MCF 10A (cell line): ENCODE measurements at regions not wholly inside any gene's neighbourhood (a gene's known extent, or its start where the extent isn't known, plus 50 kb on each side); places are given as distances from the start of the nearest gene placed in this dataset.
A peak's percentile ranks its signal among the peaks of the same experiment; 100 is the strongest.

Experiments used
- BruUV-seq: library from RNA; stranded (reverse); fragments of 400-500 nt; replicated peaks from 2 replicates; lab custom pipeline; 2021; lab: Mats Ljungman, UMichigan
- CTCF ChIA-PET: fragments of 300-600 bp; sonication (Branson Sonifier 250); formaldehyde crosslinking; extraction: SDS; loops from one replicate; lab custom pipeline; 2021; ENCODE audit warnings: antibody characterized with exemption, inconsistent platforms; lab: Yijun Ruan, JAX
- POLR2A ChIA-PET: fragments of 300-600, 350-650 bp; sonication (Branson Sonifier 250); formaldehyde crosslinking; extraction: SDS; loops from one replicate; lab custom pipeline; 2020; ENCODE audit warnings: antibody characterized with exemption, inconsistent platforms; lab: Yijun Ruan, JAX
- DNase-seq: peaks from one replicate; pipeline ENCODE4 v3.0.0-alpha.2; 2018; ENCODE audit not compliant: unreplicated experiment
- H3K27ac Mint-ChIP-seq: one replicate; pipeline ENCODE4 v1.8.0; 2022; ENCODE audit warnings: mild to moderate bottlenecking, low read depth, mixed read lengths; ENCODE audit not compliant: unreplicated experiment
- H3K27me3 Mint-ChIP-seq: one replicate; pipeline ENCODE4 v1.8.0; 2022; ENCODE audit warnings: mixed read lengths; ENCODE audit not compliant: insufficient read depth, unreplicated experiment
- H3K36me3 Mint-ChIP-seq: one replicate; pipeline ENCODE4 v1.8.0; 2022; ENCODE audit warnings: mild to moderate bottlenecking, moderate library complexity, mixed read lengths; ENCODE audit not compliant: insufficient read depth, unreplicated experiment
- H3K4me1 Mint-ChIP-seq: one replicate; pipeline ENCODE4 v1.8.0; 2022; ENCODE audit warnings: mixed read lengths; ENCODE audit not compliant: insufficient read depth, unreplicated experiment
- H3K4me3 Mint-ChIP-seq: one replicate; pipeline ENCODE4 v1.8.0; 2022; ENCODE audit warnings: mild to moderate bottlenecking, moderate library complexity, mixed read lengths; ENCODE audit not compliant: unreplicated experiment
- H3K9me3 Mint-ChIP-seq: one replicate; pipeline ENCODE4 v1.8.0; 2022; ENCODE audit warnings: mixed read lengths; ENCODE audit not compliant: unreplicated experiment
- intact Hi-C: fragments of 100-400 bp; cut with micrococcal nuclease; formaldehyde crosslinking; loops from 2 replicates; pipeline ENCODE4 v1.14.1; 2022
- TF ChIP-seq, protein P1 (sequence below): fragments of 200-600 bp; IDR thresholded peaks from one replicate; pipeline ENCODE4 v1.8.0; 2022; ENCODE audit warnings: antibody characterized with exemption, mild to moderate bottlenecking; ENCODE audit not compliant: unreplicated experiment

DNA sequence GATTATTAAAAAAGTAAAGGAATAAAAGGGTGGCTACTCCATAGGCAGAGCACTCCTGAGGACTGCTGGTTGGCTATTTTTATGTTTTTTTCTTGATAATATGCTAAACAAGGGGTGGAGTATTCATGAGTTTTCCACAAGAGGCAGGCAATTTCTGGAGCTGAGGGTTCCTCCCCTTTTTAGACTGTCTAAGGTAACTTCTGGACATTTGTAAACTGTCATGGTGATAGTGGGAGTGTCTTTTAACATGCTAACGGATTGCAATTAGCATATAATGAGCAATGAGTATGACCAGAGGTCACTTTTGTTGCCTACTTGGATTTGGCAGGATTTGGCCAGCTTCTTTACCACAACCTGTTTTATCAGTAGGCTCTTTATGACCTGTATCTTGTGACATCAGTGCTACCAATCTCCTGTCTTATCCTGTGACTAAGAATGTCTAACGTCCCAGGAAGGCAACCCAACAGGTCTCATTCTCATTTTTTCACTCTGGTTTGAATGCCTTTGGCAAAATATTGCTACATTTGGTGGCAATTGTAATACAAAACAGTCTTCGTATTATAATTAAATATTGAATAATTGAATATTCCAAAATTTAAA is 587.8 kb upstream of the POM121L12 start:
- peaks cover 5% of the 10 kb centered on the region for H3K4me1 Mint-ChIP-seq
- H3K36me3 Mint-ChIP-seq, result no peaks in the 10 kb centered on the region
- TF ChIP-seq, protein P1, sequence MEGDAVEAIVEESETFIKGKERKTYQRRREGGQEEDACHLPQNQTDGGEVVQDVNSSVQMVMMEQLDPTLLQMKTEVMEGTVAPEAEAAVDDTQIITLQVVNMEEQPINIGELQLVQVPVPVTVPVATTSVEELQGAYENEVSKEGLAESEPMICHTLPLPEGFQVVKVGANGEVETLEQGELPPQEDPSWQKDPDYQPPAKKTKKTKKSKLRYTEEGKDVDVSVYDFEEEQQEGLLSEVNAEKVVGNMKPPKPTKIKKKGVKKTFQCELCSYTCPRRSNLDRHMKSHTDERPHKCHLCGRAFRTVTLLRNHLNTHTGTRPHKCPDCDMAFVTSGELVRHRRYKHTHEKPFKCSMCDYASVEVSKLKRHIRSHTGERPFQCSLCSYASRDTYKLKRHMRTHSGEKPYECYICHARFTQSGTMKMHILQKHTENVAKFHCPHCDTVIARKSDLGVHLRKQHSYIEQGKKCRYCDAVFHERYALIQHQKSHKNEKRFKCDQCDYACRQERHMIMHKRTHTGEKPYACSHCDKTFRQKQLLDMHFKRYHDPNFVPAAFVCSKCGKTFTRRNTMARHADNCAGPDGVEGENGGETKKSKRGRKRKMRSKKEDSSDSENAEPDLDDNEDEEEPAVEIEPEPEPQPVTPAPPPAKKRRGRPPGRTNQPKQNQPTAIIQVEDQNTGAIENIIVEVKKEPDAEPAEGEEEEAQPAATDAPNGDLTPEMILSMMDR, result no peak
- no peak for DNase-seq
- no peak overlapping the region for H3K4me3 Mint-ChIP-seq
- intact Hi-C loops, result no loop called here
- CTCF ChIA-PET, result interaction anchor here (0.6 kb wide), 1 partner anchor 1576 kb away, joined by 3 read pairs; no protein-coding TSS in a partner anchor
- POLR2A ChIA-PET, result interaction anchor here (0.8 kb wide), 1 partner anchor 14 kb away, joined by 4 read pairs; no protein-coding TSS in a partner anchor
- peaks cover 13% of the 10 kb centered on the region for H3K9me3 Mint-ChIP-seq
- no TSS peak for BruUV-seq
- peak overlapping the region; percentile 85 for H3K27ac Mint-ChIP-seq
- H3K27me3 Mint-ChIP-seq, result no peaks in the 10 kb centered on the region

- Mint-ChIP-seq H3K9me3 (no peaks in the 10 kb centered on the region), H3K36me3 (no peaks in the 10 kb centered on the region), H3K4me1 (no peaks in the 10 kb centered on the region), H3K27ac (no peak overlapping the region), H3K4me3 (no peak overlapping the region), H3K27me3 (no peaks in the 10 kb centered on the region)
- intact Hi-C loops, result no loop called here
- POLR2A ChIA-PET, result no interaction called here
- TF ChIP-seq, protein P1, result no peak
- DNase-seq, result no peak
- BruUV-seq, result no TSS peak
- CTCF ChIA-PET, result no interaction called here
Observed at GRCh38 chr7:52436278-52436677, 599.2 kb upstream of the POM121L12 start.

DNA sequence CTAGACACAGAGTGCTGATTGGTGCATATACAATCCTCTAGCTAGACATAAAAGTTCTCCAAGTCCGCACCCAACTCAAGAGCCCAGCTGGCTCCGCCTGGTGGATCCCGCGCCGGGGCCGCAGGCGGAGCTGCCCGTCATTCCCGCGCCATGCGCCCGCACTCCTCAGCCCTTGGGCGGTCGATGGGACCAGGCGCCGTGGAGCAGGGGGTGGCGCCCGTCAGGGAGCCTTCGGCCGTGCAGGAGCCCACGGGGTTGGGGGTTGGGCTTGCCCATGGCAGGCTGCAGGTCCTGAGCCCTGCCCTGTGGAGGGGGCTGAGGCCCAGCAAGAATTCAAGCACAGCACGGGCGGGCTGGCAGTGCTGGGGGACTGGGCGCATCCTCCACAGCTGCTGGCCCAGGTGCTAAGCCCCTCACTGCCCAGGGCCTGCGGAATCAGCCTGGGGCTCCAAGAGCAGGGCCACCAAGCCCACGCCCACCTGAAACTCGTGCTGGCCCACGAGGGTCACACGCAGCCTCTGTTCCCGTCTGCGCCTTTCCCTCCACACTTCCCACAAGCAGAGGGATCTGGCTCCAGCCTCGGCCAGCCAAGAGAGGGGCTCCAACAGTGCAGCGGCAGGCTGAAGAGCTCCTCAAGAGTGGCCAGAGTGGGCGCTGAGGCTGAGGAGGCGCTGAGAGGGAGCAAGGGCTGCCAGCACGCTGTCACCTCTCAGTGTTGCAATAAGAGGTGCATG is 604.2 kb upstream of the POM121L12 start:
- intact Hi-C loops, result no loop called here
- DNase-seq, result no peak
- TF ChIP-seq, protein P1, result no peak
- Mint-ChIP-seq H3K4me1 (no peaks in the 10 kb centered on the region), H3K27me3 (no peaks in the 10 kb centered on the region), H3K36me3 (no peaks in the 10 kb centered on the region), H3K9me3 (no peaks in the 10 kb centered on the region), H3K27ac (no peak overlapping the region), H3K4me3 (no peak overlapping the region)
- ChIA-PET CTCF (interaction anchor here (1.2 kb wide), 1 partner anchor 13 kb away, joined by 5 read pairs; no protein-coding TSS in a partner anchor), POLR2A (no interaction called here)
- no TSS peak for BruUV-seq

- ChIA-PET CTCF (interaction anchor here (0.5 kb wide), 1 partner anchor 1048 kb away, joined by 3 read pairs; no protein-coding TSS in a partner anchor), POLR2A (no interaction called here)
- H3K9me3 Mint-ChIP-seq, result no peaks in the 10 kb centered on the region
- TF ChIP-seq, protein P1, result no peak
- no TSS peak for BruUV-seq
- no peaks in the 10 kb centered on the region for H3K4me1 Mint-ChIP-seq
- no peak for DNase-seq
- no peaks in the 10 kb centered on the region for H3K36me3 Mint-ChIP-seq
- no peaks in the 10 kb centered on the region for H3K27me3 Mint-ChIP-seq
- no peak overlapping the region for H3K27ac Mint-ChIP-seq
- no peak overlapping the region for H3K4me3 Mint-ChIP-seq
- intact Hi-C loops, result no loop called here
Observed at GRCh38 chr7:52423251-52423650, 612.2 kb upstream of the POM121L12 start.
